ENCODE measurements at regions not wholly inside any gene's neighbourhood (a gene's known extent, or its start where the extent isn't known, plus 50 kb on each side); places are given as distances from the start of the nearest gene placed in this dataset.

DNA sequence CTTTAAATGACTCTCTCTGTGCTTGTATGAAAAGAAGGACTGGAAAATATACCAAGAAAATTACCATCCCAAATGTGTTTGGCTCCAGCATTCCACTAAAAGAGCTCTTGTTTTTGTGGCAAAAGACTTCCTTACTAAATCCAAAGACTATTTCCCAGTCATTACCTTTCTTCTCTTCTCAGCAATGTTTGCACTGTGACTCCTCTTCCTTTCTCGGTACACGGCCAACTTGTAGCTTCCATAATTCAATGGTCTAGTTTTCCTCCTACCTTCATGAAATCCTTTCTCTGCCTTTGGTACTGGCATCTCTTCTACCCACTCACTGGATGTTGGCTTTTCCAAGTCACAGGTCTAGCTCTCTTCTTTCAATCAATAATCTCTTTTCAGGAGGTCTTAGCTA, 568.5 kb upstream of the JAG1 start:
- peaks cover 0 to 5% of the 10 kb centered on the region in 2 experiments for H3K9me3 ChIP-seq (ENCODE audit: control insufficient read depth in 1 of 2, insufficient read depth in 1 of 2, low read length in 2 of 2)
- H3K4me1 Mint-ChIP-seq (ENCODE audit: low read depth), result no peaks in the 10 kb centered on the region
- H3K27me3 ChIP-seq (ENCODE audit: control insufficient read depth in 1 of 2, insufficient read depth in 2 of 2, low read length in 2 of 2), result no peaks in the 10 kb centered on the region
- no peak overlapping the region for H3K4me3 Mint-ChIP-seq
- peaks cover 2% of the 10 kb centered on the region for H3K9me3 Mint-ChIP-seq
- ATAC-seq (ENCODE audit: poor library complexity) (no peak), DNase-seq (no peak)
- no peak overlapping the region for H3K4me3 ChIP-seq (ENCODE audit: low read length)
- ChIA-PET CTCF (no interaction called here), POLR2A (no interaction called here)
- no peak overlapping the region for H3K27ac ChIP-seq (ENCODE audit: low read depth in 1 of 2, low read length in 2 of 2)
- intact Hi-C loops (cut with DNase I, micrococcal nuclease), result no loop called here
- H3K27ac Mint-ChIP-seq, result no peak overlapping the region
- H3K4me1 ChIP-seq (ENCODE audit: insufficient read depth, low read length), result no peaks in the 10 kb centered on the region
- H3K36me3 ChIP-seq (ENCODE audit: insufficient read depth, low read length), result no peaks in the 10 kb centered on the region
- no peaks in the 10 kb centered on the region for H3K36me3 Mint-ChIP-seq (ENCODE audit: low read depth)
- TF ChIP-seq, protein P1, sequence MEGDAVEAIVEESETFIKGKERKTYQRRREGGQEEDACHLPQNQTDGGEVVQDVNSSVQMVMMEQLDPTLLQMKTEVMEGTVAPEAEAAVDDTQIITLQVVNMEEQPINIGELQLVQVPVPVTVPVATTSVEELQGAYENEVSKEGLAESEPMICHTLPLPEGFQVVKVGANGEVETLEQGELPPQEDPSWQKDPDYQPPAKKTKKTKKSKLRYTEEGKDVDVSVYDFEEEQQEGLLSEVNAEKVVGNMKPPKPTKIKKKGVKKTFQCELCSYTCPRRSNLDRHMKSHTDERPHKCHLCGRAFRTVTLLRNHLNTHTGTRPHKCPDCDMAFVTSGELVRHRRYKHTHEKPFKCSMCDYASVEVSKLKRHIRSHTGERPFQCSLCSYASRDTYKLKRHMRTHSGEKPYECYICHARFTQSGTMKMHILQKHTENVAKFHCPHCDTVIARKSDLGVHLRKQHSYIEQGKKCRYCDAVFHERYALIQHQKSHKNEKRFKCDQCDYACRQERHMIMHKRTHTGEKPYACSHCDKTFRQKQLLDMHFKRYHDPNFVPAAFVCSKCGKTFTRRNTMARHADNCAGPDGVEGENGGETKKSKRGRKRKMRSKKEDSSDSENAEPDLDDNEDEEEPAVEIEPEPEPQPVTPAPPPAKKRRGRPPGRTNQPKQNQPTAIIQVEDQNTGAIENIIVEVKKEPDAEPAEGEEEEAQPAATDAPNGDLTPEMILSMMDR (IDR thresholded peaks at IDR 0.05), result no peak
- H3K27me3 Mint-ChIP-seq, result peaks cover 5% of the 10 kb centered on the region

DNA sequence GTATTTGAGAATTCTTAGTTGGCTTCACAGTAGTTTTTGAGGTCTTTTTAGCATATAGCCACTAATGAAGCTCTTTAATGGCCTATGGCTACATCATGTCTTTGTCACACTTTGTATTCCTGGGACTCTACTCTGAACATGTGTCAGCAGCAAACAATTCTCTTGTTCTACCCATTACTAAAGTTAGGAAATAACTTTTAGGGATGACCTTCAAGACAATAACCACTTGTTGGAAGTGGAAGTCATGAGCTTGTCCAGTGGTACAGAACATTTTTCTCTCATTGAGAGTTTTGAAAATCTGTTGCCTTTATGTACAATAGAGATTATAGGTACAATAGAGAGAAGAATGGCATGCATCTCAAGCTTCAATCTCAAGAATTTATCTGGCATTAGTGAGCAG, 571.6 kb upstream of the JAG1 start:
- Mint-ChIP-seq H3K4me3 (no peak overlapping the region), H3K36me3 (ENCODE audit: low read depth) (no peaks in the 10 kb centered on the region), H3K4me1 (ENCODE audit: low read depth) (no peaks in the 10 kb centered on the region), H3K27me3 (peaks cover 5% of the 10 kb centered on the region), H3K9me3 (no peaks in the 10 kb centered on the region), H3K27ac (no peak overlapping the region)
- Histone ChIP-seq H3K4me3 (ENCODE audit: low read length) (no peak overlapping the region), H3K9me3 (ENCODE audit: control insufficient read depth in 1 of 2, insufficient read depth in 1 of 2, low read length in 2 of 2) (peaks cover 0 to 5% of the 10 kb centered on the region in 2 experiments), H3K36me3 (ENCODE audit: insufficient read depth, low read length) (no peaks in the 10 kb centered on the region), H3K4me1 (ENCODE audit: insufficient read depth, low read length) (no peaks in the 10 kb centered on the region), H3K27me3 (ENCODE audit: control insufficient read depth in 1 of 2, insufficient read depth in 2 of 2, low read length in 2 of 2) (no peaks in the 10 kb centered on the region), H3K27ac (ENCODE audit: low read depth in 1 of 2, low read length in 2 of 2) (no peak overlapping the region)
- ATAC-seq (ENCODE audit: poor library complexity), result no peak
- intact Hi-C loops (cut with DNase I, micrococcal nuclease), result no loop called here
- TF ChIP-seq, protein P1 (IDR thresholded peaks at IDR 0.05), result no peak
- ChIA-PET CTCF (no interaction called here), POLR2A (no interaction called here)
- no peak for DNase-seq

- no peak overlapping the region for H3K4me3 ChIP-seq (ENCODE audit: low read length)
- Mint-ChIP-seq H3K9me3 (no peaks in the 10 kb centered on the region), H3K4me1 (ENCODE audit: low read depth) (no peaks in the 10 kb centered on the region), H3K27ac (no peak overlapping the region), H3K27me3 (peaks cover 5% of the 10 kb centered on the region), H3K4me3 (no peak overlapping the region), H3K36me3 (ENCODE audit: low read depth) (no peaks in the 10 kb centered on the region)
- DNase-seq (no peak), ATAC-seq (ENCODE audit: poor library complexity) (no peak)
- no peaks in the 10 kb centered on the region for H3K27me3 ChIP-seq (ENCODE audit: control insufficient read depth in 1 of 2, insufficient read depth in 2 of 2, low read length in 2 of 2)
- H3K36me3 ChIP-seq (ENCODE audit: insufficient read depth, low read length), result no peaks in the 10 kb centered on the region
- intact Hi-C loops (cut with DNase I, micrococcal nuclease), result no loop called here
- ChIA-PET CTCF (no interaction called here), POLR2A (no interaction called here)
- no peak overlapping the region for H3K27ac ChIP-seq (ENCODE audit: low read depth in 1 of 2, low read length in 2 of 2)
- H3K9me3 ChIP-seq (ENCODE audit: control insufficient read depth in 1 of 2, insufficient read depth in 1 of 2, low read length in 2 of 2), result peaks cover 0 to 5% of the 10 kb centered on the region in 2 experiments
- H3K4me1 ChIP-seq (ENCODE audit: insufficient read depth, low read length), result no peaks in the 10 kb centered on the region
- TF ChIP-seq, protein P1 (IDR thresholded peaks at IDR 0.05), result no peak
These were observed 572.5 kb upstream of the JAG1 start for GRCh38 chr20:11246251-11246775.

Measured in CD4-positive, alpha-beta T cell (primary cell).